ENCODE measurements at regions not wholly inside any gene's neighbourhood (a gene's known extent, or its start where the extent isn't known, plus 50 kb on each side); places are given as distances from the start of the nearest gene placed in this dataset.

GRCh38 chr7:156474241-156474743 lies 166.3 kb upstream of the RNF32 start:
- no peak for TF ChIP-seq MAX (IDR thresholded peaks at IDR 0.05)
- TF ChIP-seq CEBPB (IDR thresholded peaks at IDR 0.05): no peak
- no peak for TF ChIP-seq TAF1 (IDR thresholded peaks at IDR 0.05; ENCODE audit: low read depth)
- TF ChIP-seq RAD21 (IDR thresholded peaks at IDR 0.05; ENCODE audit: low read depth): no peak
- TF ChIP-seq YY1 (IDR thresholded peaks at IDR 0.05; ENCODE audit: low read depth): no peak
- TF ChIP-seq NFIC (IDR thresholded peaks at IDR 0.05): no peak
- TF ChIP-seq EGR1 (IDR thresholded peaks at IDR 0.05): no peak
- TF ChIP-seq EP300 (IDR thresholded peaks at IDR 0.05; ENCODE audit: borderline replicate concordance): no peak
- TF ChIP-seq, protein P1, sequence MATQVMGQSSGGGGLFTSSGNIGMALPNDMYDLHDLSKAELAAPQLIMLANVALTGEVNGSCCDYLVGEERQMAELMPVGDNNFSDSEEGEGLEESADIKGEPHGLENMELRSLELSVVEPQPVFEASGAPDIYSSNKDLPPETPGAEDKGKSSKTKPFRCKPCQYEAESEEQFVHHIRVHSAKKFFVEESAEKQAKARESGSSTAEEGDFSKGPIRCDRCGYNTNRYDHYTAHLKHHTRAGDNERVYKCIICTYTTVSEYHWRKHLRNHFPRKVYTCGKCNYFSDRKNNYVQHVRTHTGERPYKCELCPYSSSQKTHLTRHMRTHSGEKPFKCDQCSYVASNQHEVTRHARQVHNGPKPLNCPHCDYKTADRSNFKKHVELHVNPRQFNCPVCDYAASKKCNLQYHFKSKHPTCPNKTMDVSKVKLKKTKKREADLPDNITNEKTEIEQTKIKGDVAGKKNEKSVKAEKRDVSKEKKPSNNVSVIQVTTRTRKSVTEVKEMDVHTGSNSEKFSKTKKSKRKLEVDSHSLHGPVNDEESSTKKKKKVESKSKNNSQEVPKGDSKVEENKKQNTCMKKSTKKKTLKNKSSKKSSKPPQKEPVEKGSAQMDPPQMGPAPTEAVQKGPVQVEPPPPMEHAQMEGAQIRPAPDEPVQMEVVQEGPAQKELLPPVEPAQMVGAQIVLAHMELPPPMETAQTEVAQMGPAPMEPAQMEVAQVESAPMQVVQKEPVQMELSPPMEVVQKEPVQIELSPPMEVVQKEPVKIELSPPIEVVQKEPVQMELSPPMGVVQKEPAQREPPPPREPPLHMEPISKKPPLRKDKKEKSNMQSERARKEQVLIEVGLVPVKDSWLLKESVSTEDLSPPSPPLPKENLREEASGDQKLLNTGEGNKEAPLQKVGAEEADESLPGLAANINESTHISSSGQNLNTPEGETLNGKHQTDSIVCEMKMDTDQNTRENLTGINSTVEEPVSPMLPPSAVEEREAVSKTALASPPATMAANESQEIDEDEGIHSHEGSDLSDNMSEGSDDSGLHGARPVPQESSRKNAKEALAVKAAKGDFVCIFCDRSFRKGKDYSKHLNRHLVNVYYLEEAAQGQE (IDR thresholded peaks at IDR 0.05; ENCODE audit: low read depth): no peak
- no peak for TF ChIP-seq USF1 (IDR thresholded peaks at IDR 0.05)
- no peak for TF ChIP-seq FOXM1 (IDR thresholded peaks at IDR 0.05; ENCODE audit: borderline replicate concordance, low read depth)
- no peak for TF ChIP-seq ZBTB7A (IDR thresholded peaks at IDR 0.05; ENCODE audit: low read depth)
- no peak for TF ChIP-seq TCF12 (IDR thresholded peaks at IDR 0.05; ENCODE audit: low read depth)

All from Ishikawa (cell line).